CD4-positive, alpha-beta memory T cell (primary cell): ENCODE measurements at regions not wholly inside any gene's neighbourhood (a gene's known extent, or its start where the extent isn't known, plus 50 kb on each side); places are given as distances from the start of the nearest gene placed in this dataset.

Experiments
- CTCF ChIA-PET: fragments of 350-600 bp; sonication (Branson Sonifier 250); formaldehyde crosslinking; loops from one replicate; lab custom pipeline; 2021; ENCODE audit warnings: inconsistent platforms; ENCODE audit not compliant: partially characterized antibody; lab: Charles Lee
- POLR2A ChIA-PET: fragments of 350-600 bp; sonication (Branson Sonifier 250); formaldehyde crosslinking; loops from one replicate; lab custom pipeline; 2021; ENCODE audit not compliant: partially characterized antibody; lab: Charles Lee
- DNase-seq, 5 donors: peaks; one replicate each; pipeline versions ENCODE4 v3.0.0 to v3.0.0-alpha.2; 2020 to 2022; ENCODE audit warnings: mixed read lengths in 1 of 5
- H3K27ac ChIP-seq: one replicate; pipeline ENCODE4 v1.7.0; 2013; ENCODE audit warnings: low read depth, low read length
- H3K27me3 ChIP-seq: 2 replicates; pipeline ENCODE4 v1.7.0; 2013; ENCODE audit warnings: mild to moderate bottlenecking, low read length, moderate library complexity; ENCODE audit not compliant: insufficient read depth
- H3K36me3 ChIP-seq: 2 replicates; pipeline ENCODE4 v1.7.0; 2013; ENCODE audit warnings: mild to moderate bottlenecking, low read length, moderate library complexity; ENCODE audit not compliant: insufficient read depth
- H3K4me1 ChIP-seq: 2 replicates; pipeline ENCODE4 v1.7.0; 2013; ENCODE audit warnings: mild to moderate bottlenecking, low read length, moderate library complexity; ENCODE audit not compliant: insufficient read depth
- H3K4me3 ChIP-seq, 2 donors: one replicate each; pipeline ENCODE4 v1.7.0; 2013; ENCODE audit warnings: low read length in 2 of 2, mild to moderate bottlenecking in 1 of 2
- H3K9me3 ChIP-seq, 2 donors: one replicate each; pipeline ENCODE4 v1.7.0; 2013; ENCODE audit warnings: low read length in 2 of 2, control low read depth in 1 of 2; ENCODE audit not compliant: control insufficient read depth in 1 of 2
- H3K27ac Mint-ChIP-seq, 7 donors: one replicate each; pipeline ENCODE4 v1.8.0; 2020 to 2021; ENCODE audit warnings: mixed read lengths in 7 of 7, mild to moderate bottlenecking in 6 of 7, inconsistent platforms in 3 of 7, moderate library complexity in 3 of 7
- H3K27me3 Mint-ChIP-seq, 2 donors: one replicate each; pipeline ENCODE4 v1.8.0; 2020 to 2021; ENCODE audit warnings: mixed read lengths in 2 of 2
- H3K36me3 Mint-ChIP-seq, 2 donors: one replicate each; pipeline ENCODE4 v1.8.0; 2020 to 2021; ENCODE audit warnings: mixed read lengths in 2 of 2, inconsistent platforms in 1 of 2, mild to moderate bottlenecking in 1 of 2
- H3K4me1 Mint-ChIP-seq, 4 donors: one replicate each; pipeline ENCODE4 v1.8.0; 2020 to 2021; ENCODE audit warnings: mixed read lengths in 4 of 4, mild to moderate bottlenecking in 1 of 4
- H3K4me3 Mint-ChIP-seq, 8 donors: one replicate each; pipeline ENCODE4 v1.8.0; 2020 to 2021; ENCODE audit warnings: mixed read lengths in 8 of 8, mild to moderate bottlenecking in 7 of 8, moderate library complexity in 6 of 8, inconsistent platforms in 3 of 8
- H3K9me3 Mint-ChIP-seq, 8 donors: one replicate each; pipeline ENCODE4 v1.8.0; 2020 to 2021; ENCODE audit warnings: mixed read lengths in 8 of 8, mild to moderate bottlenecking in 5 of 8, inconsistent platforms in 3 of 8, moderate library complexity in 1 of 8
- intact Hi-C: fragments of 100-400 bp; cut with micrococcal nuclease; formaldehyde crosslinking; loops from one replicate; pipeline ENCODE4 v1.15.1; 2023

- no peaks in the 10 kb centered on the region for H3K4me1 ChIP-seq
- Mint-ChIP-seq H3K36me3 (no peaks in the 10 kb centered on the region), H3K4me1 (peaks cover 0 to 1% (median under 1%) of the 10 kb centered on the region in 4 donors), H3K4me3 (no peak overlapping the region), H3K27me3 (peaks cover 12 to 13% of the 10 kb centered on the region in 2 donors), H3K9me3 (peaks cover 0 to 6% (median 0%) of the 10 kb centered on the region in 8 donors), H3K27ac (no peak overlapping the region)
- no peaks in the 10 kb centered on the region for H3K9me3 ChIP-seq
- ChIA-PET POLR2A (no interaction called here), CTCF (interaction anchor here (1.0 to 1.5 kb wide), 5 partner anchors 11 to 36 kb away, joined by 3 to 7 read pairs (median 3); no protein-coding TSS in a partner anchor)
- no peak overlapping the region for H3K4me3 ChIP-seq
- no peaks in the 10 kb centered on the region for H3K36me3 ChIP-seq
- no peak overlapping the region for H3K27ac ChIP-seq
- H3K27me3 ChIP-seq = no peaks in the 10 kb centered on the region
- intact Hi-C loops = no loop called here
- DNase-seq = no peak
These were observed 86.9 kb upstream of the MAP1B start for GRCh38 chr5:72020161-72020983.

GRCh38 chr5:72021651-72022357 lies 85.5 kb upstream of the MAP1B start:
- Mint-ChIP-seq H3K36me3 (no peaks in the 10 kb centered on the region), H3K27me3 (peaks cover 12 to 13% of the 10 kb centered on the region in 2 donors), H3K27ac (no peak overlapping the region), H3K4me3 (no peak overlapping the region), H3K4me1 (no peaks in the 10 kb centered on the region), H3K9me3 (peaks cover 0 to 6% (median 0%) of the 10 kb centered on the region in 8 donors)
- Histone ChIP-seq H3K9me3 (no peaks in the 10 kb centered on the region), H3K4me1 (no peaks in the 10 kb centered on the region), H3K36me3 (no peaks in the 10 kb centered on the region), H3K27ac (no peak overlapping the region), H3K27me3 (no peaks in the 10 kb centered on the region), H3K4me3 (no peak overlapping the region)
- ChIA-PET POLR2A (no interaction called here), CTCF (no interaction called here)
- DNase-seq = no peak
- intact Hi-C loops = no loop called here

GRCh38 chr5:72028382-72028781 lies 78.9 kb upstream of the MAP1B start:
- no peak overlapping the region for H3K27ac ChIP-seq

GRCh38 chr5:72030237-72030636 lies 77.0 kb upstream of the MAP1B start:
- Histone ChIP-seq H3K4me1 (no peaks in the 10 kb centered on the region), H3K27ac (no peak overlapping the region), H3K27me3 (no peaks in the 10 kb centered on the region), H3K9me3 (no peaks in the 10 kb centered on the region), H3K36me3 (no peaks in the 10 kb centered on the region), H3K4me3 (no peak overlapping the region)
- no peak for DNase-seq
- H3K27me3 Mint-ChIP-seq = peaks cover 2 to 13% of the 10 kb centered on the region in 2 donors
- H3K4me1 Mint-ChIP-seq = no peaks in the 10 kb centered on the region
- H3K9me3 Mint-ChIP-seq = peaks cover 0 to 13% (median under 1%) of the 10 kb centered on the region in 8 donors
- no peaks in the 10 kb centered on the region for H3K36me3 Mint-ChIP-seq
- ChIA-PET POLR2A (no interaction called here), CTCF (no interaction called here)
- intact Hi-C loops = no loop called here
- no peak overlapping the region for H3K4me3 Mint-ChIP-seq
- H3K27ac Mint-ChIP-seq = no peak overlapping the region

More at GRCh38 chr5:72028382-72028781, 78.9 kb upstream of the MAP1B start:
- Histone ChIP-seq H3K4me1 (no peaks in the 10 kb centered on the region), H3K9me3 (no peaks in the 10 kb centered on the region), H3K27me3 (no peaks in the 10 kb centered on the region), H3K36me3 (no peaks in the 10 kb centered on the region), H3K4me3 (no peak overlapping the region)
- Mint-ChIP-seq H3K9me3 (peaks cover 0 to 19% (median 2%) of the 10 kb centered on the region in 8 donors), H3K27ac (no peak overlapping the region), H3K4me1 (no peaks in the 10 kb centered on the region), H3K27me3 (peaks cover 0 to 13% of the 10 kb centered on the region in 2 donors), H3K4me3 (no peak overlapping the region), H3K36me3 (no peaks in the 10 kb centered on the region)
- no peak for DNase-seq
- CTCF ChIA-PET = interaction anchor here (1.5 kb wide), 1 partner anchor 10 kb away, joined by 6 read pairs; no protein-coding TSS in a partner anchor
- intact Hi-C loops = no loop called here
- POLR2A ChIA-PET = no interaction called here

- H3K9me3 Mint-ChIP-seq = peaks cover 0 to 13% (median 0%) of the 10 kb centered on the region in 8 donors
- H3K27me3 Mint-ChIP-seq = peaks cover 6 to 16% of the 10 kb centered on the region in 2 donors
- no peaks in the 10 kb centered on the region for H3K36me3 Mint-ChIP-seq
These were observed 74.5 kb upstream of the MAP1B start for GRCh38 chr5:72032788-72033187.

GRCh38 chr5:72034770-72035169 lies 72.5 kb upstream of the MAP1B start:
- intact Hi-C loops = no loop called here
- ChIA-PET CTCF (no interaction called here), POLR2A (no interaction called here)
- no peak overlapping the region for H3K4me3 ChIP-seq
- H3K4me3 Mint-ChIP-seq = no peak overlapping the region
- no peaks in the 10 kb centered on the region for H3K9me3 Mint-ChIP-seq
- H3K36me3 ChIP-seq = no peaks in the 10 kb centered on the region
- H3K4me1 Mint-ChIP-seq = no peaks in the 10 kb centered on the region
- H3K27ac Mint-ChIP-seq = no peak overlapping the region
- no peaks in the 10 kb centered on the region for H3K4me1 ChIP-seq
- H3K9me3 ChIP-seq = no peaks in the 10 kb centered on the region
- peaks cover 14 to 19% of the 10 kb centered on the region in 2 donors for H3K27me3 Mint-ChIP-seq
- no peak for DNase-seq
- H3K27ac ChIP-seq = no peak overlapping the region
- H3K36me3 Mint-ChIP-seq = no peaks in the 10 kb centered on the region
- H3K27me3 ChIP-seq = no peaks in the 10 kb centered on the region

More at GRCh38 chr5:72032788-72033187, 74.5 kb upstream of the MAP1B start:
- no peaks in the 10 kb centered on the region for H3K27me3 ChIP-seq
- no peak for DNase-seq
- H3K4me3 Mint-ChIP-seq = no peak overlapping the region
- no peaks in the 10 kb centered on the region for H3K9me3 ChIP-seq
- CTCF ChIA-PET = interaction anchor here (2.3 kb wide), 1 partner anchor 13 kb away, joined by 7 read pairs; no protein-coding TSS in a partner anchor
- no peaks in the 10 kb centered on the region for H3K36me3 ChIP-seq
- intact Hi-C loops = no loop called here
- H3K27ac Mint-ChIP-seq = no peak overlapping the region
- POLR2A ChIA-PET = no interaction called here
- H3K4me3 ChIP-seq = no peak overlapping the region
- H3K4me1 Mint-ChIP-seq = no peaks in the 10 kb centered on the region
- no peak overlapping the region for H3K27ac ChIP-seq
- H3K4me1 ChIP-seq = no peaks in the 10 kb centered on the region

- no peaks in the 10 kb centered on the region for H3K9me3 Mint-ChIP-seq
- H3K27me3 ChIP-seq = no peaks in the 10 kb centered on the region
- H3K27ac ChIP-seq = no peak overlapping the region
- H3K9me3 ChIP-seq = no peaks in the 10 kb centered on the region
- peaks cover 12 to 18% of the 10 kb centered on the region in 2 donors for H3K27me3 Mint-ChIP-seq
- ChIA-PET CTCF (no interaction called here), POLR2A (no interaction called here)
- intact Hi-C loops = no loop called here
- no peaks in the 10 kb centered on the region for H3K36me3 ChIP-seq
- H3K4me1 ChIP-seq = no peaks in the 10 kb centered on the region
- no peak for DNase-seq
- no peaks in the 10 kb centered on the region for H3K36me3 Mint-ChIP-seq
- H3K4me3 ChIP-seq = no peak overlapping the region
- no peak overlapping the region for H3K4me3 Mint-ChIP-seq
- H3K27ac Mint-ChIP-seq = no peak overlapping the region
- no peaks in the 10 kb centered on the region for H3K4me1 Mint-ChIP-seq
These were observed 71.4 kb upstream of the MAP1B start for GRCh38 chr5:72035831-72036230.
